ENCODE measurements at regions not wholly inside any gene's neighbourhood (a gene's known extent, or its start where the extent isn't known, plus 50 kb on each side); places are given as distances from the start of the nearest gene placed in this dataset.

GRCh38 chr7:25989140-25989705 is 162.8 kb upstream of the NFE2L3 start:
- H3K9ac ChIP-seq (ENCODE audit: low read length), result no peak overlapping the region
- H3K79me2 ChIP-seq (replicated peaks; ENCODE audit: insufficient read depth, low read length), result no peaks in the 10 kb centered on the region
- H3K4me3 ChIP-seq (ENCODE audit: low read length), result no peak overlapping the region
- TF ChIP-seq EP300 (conservative IDR thresholded peaks at IDR 0.05; ENCODE audit: poor library complexity, severe bottlenecking), result no peak
- H3K4me2 ChIP-seq (ENCODE audit: low read length), result no peak overlapping the region
- H2AFZ ChIP-seq (ENCODE audit: low read depth, low read length), result no peak overlapping the region
- H3K27ac ChIP-seq (ENCODE audit: low read length), result no peak overlapping the region
- no peaks in the 10 kb centered on the region for H3K36me3 ChIP-seq (ENCODE audit: insufficient read depth, low read length)
- no peaks in the 10 kb centered on the region for H3K27me3 ChIP-seq (ENCODE audit: insufficient read depth, low read depth, low read length)
- no peaks in the 10 kb centered on the region for H3K9me3 ChIP-seq (ENCODE audit: low read length)
- no peaks in the 10 kb centered on the region for H3F3A ChIP-seq (ENCODE audit: insufficient read depth, low read length, poor library complexity, severe bottlenecking)
- H4K20me1 ChIP-seq (ENCODE audit: insufficient read depth), result no peaks in the 10 kb centered on the region
- no peaks in the 10 kb centered on the region for H3K9me2 ChIP-seq (ENCODE audit: insufficient read depth, low read length)

- no peak for TF ChIP-seq POLR2AphosphoS5 (IDR thresholded peaks at IDR 0.05)
- TF ChIP-seq EZH2 (IDR thresholded peaks at IDR 0.05; ENCODE audit: borderline replicate concordance, insufficient read depth, low read length, poor library complexity, severe bottlenecking), result no peak
- TF ChIP-seq SMC3 (conservative IDR thresholded peaks at IDR 0.05; ENCODE audit: poor library complexity), result no peak
- TF ChIP-seq REST (IDR thresholded peaks at IDR 0.05; ENCODE audit: borderline replicate concordance), result no peak
- no peak for TF ChIP-seq TAF1 (IDR thresholded peaks at IDR 0.05; ENCODE audit: low read depth)
- TF ChIP-seq MXI1 (conservative IDR thresholded peaks at IDR 0.05; ENCODE audit: poor library complexity, severe bottlenecking), result no peak
- no peak for TF ChIP-seq EP300 (conservative IDR thresholded peaks at IDR 0.05; ENCODE audit: poor library complexity, severe bottlenecking)
- no peak for TF ChIP-seq RAD21 (conservative IDR thresholded peaks at IDR 0.05)
- TF ChIP-seq CTCF (IDR thresholded peaks at IDR 0.05; ENCODE audit: poor library complexity, severe bottlenecking), result no peak
- H3K79me2 ChIP-seq (replicated peaks; ENCODE audit: insufficient read depth, low read length), result no peaks in the 10 kb centered on the region
- H3K9ac ChIP-seq (ENCODE audit: low read length), result no peak overlapping the region
- H3K4me2 ChIP-seq (ENCODE audit: low read length), result no peak overlapping the region
- H3K27me3 ChIP-seq (ENCODE audit: insufficient read depth, low read depth, low read length), result no peaks in the 10 kb centered on the region
- H4K20me1 ChIP-seq (ENCODE audit: insufficient read depth), result no peaks in the 10 kb centered on the region
- H2AFZ ChIP-seq (ENCODE audit: low read depth, low read length), result no peak overlapping the region
- H3F3A ChIP-seq (ENCODE audit: insufficient read depth, low read length, poor library complexity, severe bottlenecking), result no peaks in the 10 kb centered on the region
- no peak overlapping the region for H3K4me3 ChIP-seq (ENCODE audit: low read length)
- H3K9me3 ChIP-seq (ENCODE audit: low read length), result no peaks in the 10 kb centered on the region
- no peak overlapping the region for H3K27ac ChIP-seq (ENCODE audit: low read length)
- no peaks in the 10 kb centered on the region for H3K9me2 ChIP-seq (ENCODE audit: insufficient read depth, low read length)
- H3K36me3 ChIP-seq (ENCODE audit: insufficient read depth, low read length), result no peaks in the 10 kb centered on the region
These were observed 157.5 kb upstream of the NFE2L3 start for GRCh38 chr7:25994433-25994994.

Data from neural cell (in vitro differentiated cells).